T-helper 2 cell (primary cell): ENCODE measurements at regions not wholly inside any gene's neighbourhood (a gene's known extent, or its start where the extent isn't known, plus 50 kb on each side); places are given as distances from the start of the nearest gene placed in this dataset.

Experiments
- DNase-seq, 5 experiments: peaks; one replicate each; pipeline versions ENCODE4 v3.0.0 to v3.0.0-alpha.2; 2012 to 2022

GRCh38 chr6:181049-181654 lies 111.1 kb upstream of the DUSP22 start:
- DNase-seq, result peak in 1 of 5 experiments; percentile 42

- no peak for DNase-seq
Measured at GRCh38 chr6:183668-184067, 108.6 kb upstream of the DUSP22 start.

GRCh38 chr6:184161-184700 lies 108.1 kb upstream of the DUSP22 start:
- DNase-seq, result no peak

- DNase-seq, result no peak
Measured at GRCh38 chr6:186340-186965, 105.8 kb upstream of the DUSP22 start.

- no peak for DNase-seq
Measured at GRCh38 chr6:187210-187861, 105.0 kb upstream of the DUSP22 start.

- peak; percentile 29 to 88 (median 56) for DNase-seq
Measured at GRCh38 chr6:188821-189655, 103.2 kb upstream of the DUSP22 start.

GRCh38 chr6:189676-190075 lies 102.6 kb upstream of the DUSP22 start:
- DNase-seq, result no peak

- DNase-seq, result peak in 1 of 5 experiments; percentile 38
Measured at GRCh38 chr6:190596-191395, 101.5 kb upstream of the DUSP22 start.

- no peak for DNase-seq
Measured at GRCh38 chr6:191487-192312, 100.6 kb upstream of the DUSP22 start.

GRCh38 chr6:192313-192664 lies 100.0 kb upstream of the DUSP22 start:
- DNase-seq, result no peak

GRCh38 chr6:193180-193579 lies 99.1 kb upstream of the DUSP22 start:
- DNase-seq, result no peak

- peak in 2 of 5 experiments; percentile 36 to 78 for DNase-seq
Measured at GRCh38 chr6:193773-194310, 98.4 kb upstream of the DUSP22 start.

- DNase-seq, result peak in 2 of 5 experiments; percentile 32 to 70
Measured at GRCh38 chr6:195861-196360, 96.4 kb upstream of the DUSP22 start.

GRCh38 chr6:196543-196942 lies 95.7 kb upstream of the DUSP22 start:
- no peak for DNase-seq

GRCh38 chr6:203661-204060 lies 88.6 kb upstream of the DUSP22 start:
- no peak for DNase-seq

GRCh38 chr6:206264-206663 lies 86.0 kb upstream of the DUSP22 start:
- no peak for DNase-seq

- no peak for DNase-seq
Measured at GRCh38 chr6:208364-208763, 83.9 kb upstream of the DUSP22 start.

GRCh38 chr6:208938-209337 lies 83.3 kb upstream of the DUSP22 start:
- DNase-seq, result no peak

GRCh38 chr6:209432-210103 lies 82.7 kb upstream of the DUSP22 start:
- peak in 2 of 5 experiments; percentile 60 to 95 for DNase-seq

- no peak for DNase-seq
Measured at GRCh38 chr6:210104-210456, 82.2 kb upstream of the DUSP22 start.
